AG04449 (cell line): ENCODE measurements at regions not wholly inside any gene's neighbourhood (a gene's known extent, or its start where the extent isn't known, plus 50 kb on each side); places are given as distances from the start of the nearest gene placed in this dataset.

Source experiments
- CTCF ChIA-PET: fragments of 350-600 bp; formaldehyde crosslinking; extraction: SDS; loops from one replicate; lab custom pipeline; 2021; ENCODE audit warnings: antibody characterized with exemption; lab: Yijun Ruan, JAX
- POLR2A ChIA-PET: fragments of 400-600, 350-600 bp; formaldehyde crosslinking; extraction: SDS; loops from one replicate; lab custom pipeline; 2020; ENCODE audit warnings: antibody characterized with exemption, inconsistent platforms; lab: Yijun Ruan, JAX
- DNase-seq: peaks from one replicate; pipeline ENCODE4 v3.0.0-alpha.2; 2010; ENCODE audit warnings: low read depth, low spot score
- H3K4me3 ChIP-seq: 2 replicates; pipeline ENCODE4 v1.5.1; 2011; ENCODE audit warnings: low read depth, mild to moderate bottlenecking, control low read depth, low read length
- CTCF ChIP-seq: IDR thresholded peaks from one replicate; pipeline ENCODE4 v1.5.1; 2011; ENCODE audit warnings: mild to moderate bottlenecking, moderate library complexity, low read length, control low read depth, inconsistent platforms; ENCODE audit not compliant: insufficient read depth; ENCODE audit errors: missing control alignments

DNA sequence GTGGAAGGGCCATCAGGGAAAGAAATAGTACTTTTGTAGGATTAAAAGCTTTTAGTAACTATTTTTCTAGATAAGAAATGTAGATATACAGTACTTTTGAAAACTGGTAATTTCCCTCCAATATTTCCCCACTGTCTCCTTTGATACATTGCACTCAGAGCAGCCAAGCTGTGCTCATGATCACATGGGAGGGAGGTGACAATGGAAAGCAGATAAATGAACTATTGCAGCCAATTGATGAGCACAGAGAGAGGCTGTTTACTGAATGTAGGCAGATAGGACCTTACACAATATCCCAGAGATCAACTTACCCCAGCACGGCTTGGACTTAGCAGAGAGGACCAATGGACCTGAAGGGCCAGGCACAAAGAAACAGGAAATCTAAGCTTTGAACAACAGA is 178.0 kb upstream of the NREP start:
- ChIA-PET CTCF (interaction anchor here (1.0 to 1.6 kb wide), 3 partner anchors 14 to 211 kb away, joined by 3 to 4 read pairs (median 3); no protein-coding TSS in a partner anchor), POLR2A (interaction anchor here (1.0 to 1.6 kb wide), 2 partner anchors 63 to 178 kb away, joined by 3 to 4 read pairs; no protein-coding TSS in a partner anchor)
- no peak for TF ChIP-seq CTCF
- DNase-seq = no peak
- H3K4me3 ChIP-seq = no peak overlapping the region

GRCh38 chr5:111934511-111934910 is 177.5 kb upstream of the NREP start:
- ChIA-PET CTCF (interaction anchor here (1.0 to 1.7 kb wide), 4 partner anchors 9 to 212 kb away, joined by 3 to 7 read pairs (median 4); no protein-coding TSS in a partner anchor), POLR2A (interaction anchor here (1.0 to 1.6 kb wide), 2 partner anchors 63 to 177 kb away, joined by 3 to 4 read pairs; no protein-coding TSS in a partner anchor)
- no peak for TF ChIP-seq CTCF
- DNase-seq = no peak
- H3K4me3 ChIP-seq = no peak overlapping the region

- H3K4me3 ChIP-seq = no peak overlapping the region
- POLR2A ChIA-PET = interaction anchor here (0.6 to 1.2 kb wide), 4 partner anchors 10 to 185 kb away, joined by 3 read pairs; no protein-coding TSS in a partner anchor
- TF ChIP-seq CTCF = no peak
Measured at GRCh38 chr5:111933086-111933485, 176.1 kb upstream of the NREP start.

DNA sequence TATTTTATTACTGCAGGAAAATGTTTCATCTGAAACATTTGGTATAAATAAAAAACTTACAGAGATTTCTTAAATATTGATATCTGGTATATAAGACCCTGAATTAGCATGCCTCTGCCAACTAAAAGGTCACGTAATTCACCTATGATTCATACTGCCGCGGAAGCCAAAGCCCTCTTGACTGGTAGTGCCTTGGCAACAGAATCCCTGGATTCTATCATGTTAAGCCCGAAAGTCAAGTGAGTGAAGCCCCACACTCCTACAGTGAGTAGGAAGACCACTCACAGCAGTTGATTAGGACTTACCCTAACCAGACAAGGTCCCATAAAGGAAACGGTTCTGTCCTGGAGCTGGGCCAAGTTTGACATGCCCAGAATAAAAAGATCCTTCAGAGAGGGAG is 175.6 kb upstream of the NREP start:
- CTCF ChIA-PET = no interaction called here
- POLR2A ChIA-PET = interaction anchor here (0.5 to 1.9 kb wide), 7 partner anchors 10 to 184 kb away, joined by 3 to 9 read pairs (median 3); no protein-coding TSS in a partner anchor
- DNase-seq = no peak
- H3K4me3 ChIP-seq = no peak overlapping the region
- no peak for TF ChIP-seq CTCF

More at GRCh38 chr5:111933086-111933485, 176.1 kb upstream of the NREP start:
- no peak for DNase-seq
- CTCF ChIA-PET = interaction anchor here (1.7 kb wide), 1 partner anchor 10 kb away, joined by 7 read pairs; no protein-coding TSS in a partner anchor

- CTCF ChIA-PET = no interaction called here
- no peak overlapping the region for H3K4me3 ChIP-seq
- POLR2A ChIA-PET = interaction anchor here (0.5 to 1.9 kb wide), 5 partner anchors 65 to 184 kb away, joined by 3 to 9 read pairs (median 3); no protein-coding TSS in a partner anchor
- no peak for TF ChIP-seq CTCF
- DNase-seq = no peak
Measured at GRCh38 chr5:111932199-111932598, 175.2 kb upstream of the NREP start.

GRCh38 chr5:111931655-111932054 is 174.7 kb upstream of the NREP start:
- ChIA-PET POLR2A (interaction anchor here (0.6 to 2.5 kb wide), 7 partner anchors 19 to 215 kb away, joined by 3 to 15 read pairs (median 6); no protein-coding TSS in a partner anchor), CTCF (interaction anchor here (2.0 kb wide), 1 partner anchor 381 kb away, joined by 5 read pairs; no protein-coding TSS in a partner anchor)
- no peak for TF ChIP-seq CTCF
- no peak for DNase-seq
- H3K4me3 ChIP-seq = no peak overlapping the region
